Gastroesophageal sphincter (tissue), 4 donors: ENCODE measurements at regions not wholly inside any gene's neighbourhood (a gene's known extent, or its start where the extent isn't known, plus 50 kb on each side); places are given as distances from the start of the nearest gene placed in this dataset.

Experiments
- ATAC-seq: fragments of 150-250 bp; one replicate; pipeline ENCODE4 v1.9.1; 2016; ENCODE audit warnings: mild to moderate bottlenecking, moderate library complexity
- H3K27ac ChIP-seq, 4 donors: fragments of 200-600 bp; sonication (generic) in 3 of 4; 1 replicate in 3 of 4; 2 replicates in 1 of 4; pipeline ENCODE4 v1.5.1; 2016 to 2019
- H3K27me3 ChIP-seq: fragments of 200-600 bp; sonication (generic); one replicate; pipeline ENCODE4 v1.5.1; 2019
- H3K36me3 ChIP-seq, 2 donors: fragments of 200-600 bp; sonication (generic); one replicate each; pipeline ENCODE4 v1.5.1; 2019; ENCODE audit warnings: control low read depth in 1 of 2
- H3K4me1 ChIP-seq, 3 donors: fragments of 200-600 bp; sonication (generic); 1 replicate in 2 of 3; 2 replicates in 1 of 3; pipeline ENCODE4 v1.5.1; 2016 to 2019; ENCODE audit warnings: control low read depth in 2 of 3
- H3K4me3 ChIP-seq, 2 donors: fragments of 200-600 bp; sonication (generic); one replicate each; pipeline ENCODE4 v1.5.1; 2019; ENCODE audit warnings: mild to moderate bottlenecking in 1 of 2, moderate library complexity in 1 of 2
- H3K9me3 ChIP-seq, 3 donors: fragments of 200-600 bp; sonication (generic); one replicate each; pipeline ENCODE4 v1.5.1; 2017 to 2019; ENCODE audit warnings: control low read depth in 2 of 3
- CTCF ChIP-seq, 4 experiments: fragments of 200-600 bp in 2 of 4; fragments of 450-650 bp in 2 of 4; sonication (generic) in 1 of 4; IDR thresholded peaks; one replicate each; pipeline ENCODE4 v1.5.1; 2017 to 2019; ENCODE audit warnings: antibody characterized with exemption in 4 of 4, mild to moderate bottlenecking in 2 of 4, moderate library complexity in 2 of 4
- EP300 ChIP-seq: sonication (generic); formaldehyde crosslinking; IDR thresholded peaks from one replicate; pipeline ENCODE4 v1.6.1; 2017; ENCODE audit warnings: antibody characterized with exemption, mild to moderate bottlenecking
- POLR2A ChIP-seq, 2 donors: fragments of 450-650 bp; IDR thresholded peaks; one replicate each; pipeline ENCODE4 v1.6.1; 2017; ENCODE audit warnings: antibody characterized with exemption in 2 of 2, mild to moderate bottlenecking in 2 of 2, moderate library complexity in 1 of 2
- POLR2AphosphoS5 ChIP-seq: sonication (generic); formaldehyde crosslinking; IDR thresholded peaks from one replicate; pipeline ENCODE4 v1.6.1; 2017; ENCODE audit warnings: antibody characterized with exemption
- WGBS, 2 donors: methylation state at CpG; one replicate each; pipeline ENCODE4 v1.1.5; 2018; ENCODE audit warnings: low coverage in 1 of 2; 5-methylcytosine and 5-hydroxymethylcytosine counted together

- peaks cover 0 to 12% (median 0%) of the 10 kb centered on the region in 3 donors for H3K9me3 ChIP-seq
- no peaks in the 10 kb centered on the region for H3K27me3 ChIP-seq
- no peaks in the 10 kb centered on the region for H3K4me1 ChIP-seq
- H3K27ac ChIP-seq, result no peak overlapping the region
- H3K36me3 ChIP-seq, result no peaks in the 10 kb centered on the region
- H3K4me3 ChIP-seq, result no peak overlapping the region
- ATAC-seq, result no peak
- TF ChIP-seq EP300 (no peak), POLR2AphosphoS5 (no peak), POLR2A (IDR thresholded peaks at IDR 0.05) (no peak), CTCF (IDR thresholded peaks at IDR 0.05) (no peak)
- 50 to 80% methylated on average over 2 of the region's 2 CpGs for WGBS, 2 donors
Observed at GRCh38 chr12:93960521-93960920, 187.9 kb upstream of the PLXNC1 start.

GRCh38 chr12:93962336-93962735, 186.0 kb upstream of the PLXNC1 start:
- Histone ChIP-seq H3K27ac (no peak overlapping the region), H3K4me1 (no peaks in the 10 kb centered on the region), H3K9me3 (peaks cover 0 to 12% (median 0%) of the 10 kb centered on the region in 3 donors), H3K27me3 (no peaks in the 10 kb centered on the region), H3K36me3 (no peaks in the 10 kb centered on the region), H3K4me3 (no peak overlapping the region)
- 11 to 95% methylated on average over 1 to 2 of the region's 2 CpGs for WGBS, 2 donors
- TF ChIP-seq POLR2AphosphoS5 (no peak), POLR2A (IDR thresholded peaks at IDR 0.05) (no peak), CTCF (IDR thresholded peaks at IDR 0.05) (no peak)
- no peak for ATAC-seq

- H3K36me3 ChIP-seq, result no peaks in the 10 kb centered on the region
Observed at GRCh38 chr12:93964936-93965335, 183.4 kb upstream of the PLXNC1 start.

GRCh38 chr12:93966516-93967133, 181.8 kb upstream of the PLXNC1 start:
- no peak for TF ChIP-seq EP300
- no peak for TF ChIP-seq POLR2A (IDR thresholded peaks at IDR 0.05)
- no peak for TF ChIP-seq CTCF (IDR thresholded peaks at IDR 0.05)
- TF ChIP-seq POLR2AphosphoS5, result no peak
- Histone ChIP-seq H3K4me1 (no peaks in the 10 kb centered on the region), H3K9me3 (peaks cover 0 to 10% (median 0%) of the 10 kb centered on the region in 3 donors), H3K36me3 (no peaks in the 10 kb centered on the region), H3K4me3 (no peak overlapping the region), H3K27ac (no peak overlapping the region), H3K27me3 (no peaks in the 10 kb centered on the region)
- WGBS, 2 donors, result 83% methylated on average over 1 of the region's 1 CpG; no CpG with 5 or more reads in 1 of the 2 donors
- ATAC-seq, result no peak

More at GRCh38 chr12:93964936-93965335, 183.4 kb upstream of the PLXNC1 start:
- H3K4me1 ChIP-seq, result no peaks in the 10 kb centered on the region
- no peak for ATAC-seq
- H3K27me3 ChIP-seq, result no peaks in the 10 kb centered on the region
- TF ChIP-seq EP300 (no peak), CTCF (IDR thresholded peaks at IDR 0.05) (no peak), POLR2AphosphoS5 (no peak), POLR2A (IDR thresholded peaks at IDR 0.05) (no peak)
- H3K4me3 ChIP-seq, result no peak overlapping the region
- peaks cover 0 to 12% (median 0%) of the 10 kb centered on the region in 3 donors for H3K9me3 ChIP-seq
- H3K27ac ChIP-seq, result no peak overlapping the region
- 93 to 100% methylated on average over 1 to 4 of the region's 4 CpGs for WGBS, 2 donors

- H3K9me3 ChIP-seq, result peaks cover 0 to 2% (median 0%) of the 10 kb centered on the region in 3 donors
- no peak for ATAC-seq
- no peaks in the 10 kb centered on the region for H3K27me3 ChIP-seq
- no peak for TF ChIP-seq EP300
- TF ChIP-seq CTCF (IDR thresholded peaks at IDR 0.05), result no peak
- TF ChIP-seq POLR2A (IDR thresholded peaks at IDR 0.05), result no peak
- TF ChIP-seq POLR2AphosphoS5, result no peak
- H3K4me3 ChIP-seq, result no peak overlapping the region
- H3K36me3 ChIP-seq, result no peaks in the 10 kb centered on the region
- no peak overlapping the region for H3K27ac ChIP-seq
- no peaks in the 10 kb centered on the region for H3K4me1 ChIP-seq
- WGBS, 2 donors, result 90 to 94% methylated on average over 6 of the region's 6 CpGs
Observed at GRCh38 chr12:93967454-93967853, 180.9 kb upstream of the PLXNC1 start.
